ENCODE measurements at regions not wholly inside any gene's neighbourhood (a gene's known extent, or its start where the extent isn't known, plus 50 kb on each side); places are given as distances from the start of the nearest gene placed in this dataset.

DNA sequence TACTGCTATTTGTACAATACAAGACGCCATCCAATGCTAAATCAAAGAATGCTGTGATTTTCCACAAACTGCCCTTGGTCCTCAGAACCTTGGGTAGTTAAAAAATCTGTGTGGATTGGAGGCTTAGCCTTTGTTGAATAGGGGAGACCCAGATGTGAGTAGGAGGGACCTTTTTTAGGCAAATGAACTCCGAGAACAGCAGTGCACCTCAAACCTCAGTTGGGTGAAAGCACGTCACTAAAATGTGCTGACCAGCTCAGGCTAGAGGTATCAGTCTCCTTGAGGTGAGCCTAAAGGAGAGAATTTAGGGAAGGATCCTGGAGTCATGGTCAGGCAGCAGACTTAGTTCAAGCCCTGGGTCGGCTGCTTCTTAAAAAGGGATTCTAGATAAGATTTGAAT lies 200.7 kb downstream of the SOX2 start:
- TF ChIP-seq, protein P1, sequence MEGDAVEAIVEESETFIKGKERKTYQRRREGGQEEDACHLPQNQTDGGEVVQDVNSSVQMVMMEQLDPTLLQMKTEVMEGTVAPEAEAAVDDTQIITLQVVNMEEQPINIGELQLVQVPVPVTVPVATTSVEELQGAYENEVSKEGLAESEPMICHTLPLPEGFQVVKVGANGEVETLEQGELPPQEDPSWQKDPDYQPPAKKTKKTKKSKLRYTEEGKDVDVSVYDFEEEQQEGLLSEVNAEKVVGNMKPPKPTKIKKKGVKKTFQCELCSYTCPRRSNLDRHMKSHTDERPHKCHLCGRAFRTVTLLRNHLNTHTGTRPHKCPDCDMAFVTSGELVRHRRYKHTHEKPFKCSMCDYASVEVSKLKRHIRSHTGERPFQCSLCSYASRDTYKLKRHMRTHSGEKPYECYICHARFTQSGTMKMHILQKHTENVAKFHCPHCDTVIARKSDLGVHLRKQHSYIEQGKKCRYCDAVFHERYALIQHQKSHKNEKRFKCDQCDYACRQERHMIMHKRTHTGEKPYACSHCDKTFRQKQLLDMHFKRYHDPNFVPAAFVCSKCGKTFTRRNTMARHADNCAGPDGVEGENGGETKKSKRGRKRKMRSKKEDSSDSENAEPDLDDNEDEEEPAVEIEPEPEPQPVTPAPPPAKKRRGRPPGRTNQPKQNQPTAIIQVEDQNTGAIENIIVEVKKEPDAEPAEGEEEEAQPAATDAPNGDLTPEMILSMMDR (IDR thresholded peaks at IDR 0.05; ENCODE audit: low read depth, low read length, missing input control): no peak
- TF ChIP-seq, protein P2, sequence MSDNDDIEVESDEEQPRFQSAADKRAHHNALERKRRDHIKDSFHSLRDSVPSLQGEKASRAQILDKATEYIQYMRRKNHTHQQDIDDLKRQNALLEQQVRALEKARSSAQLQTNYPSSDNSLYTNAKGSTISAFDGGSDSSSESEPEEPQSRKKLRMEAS (IDR thresholded peaks at IDR 0.05): no peak
- TF ChIP-seq, protein P3, sequence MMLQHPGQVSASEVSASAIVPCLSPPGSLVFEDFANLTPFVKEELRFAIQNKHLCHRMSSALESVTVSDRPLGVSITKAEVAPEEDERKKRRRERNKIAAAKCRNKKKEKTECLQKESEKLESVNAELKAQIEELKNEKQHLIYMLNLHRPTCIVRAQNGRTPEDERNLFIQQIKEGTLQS (IDR thresholded peaks at IDR 0.05): no peak
- TF ChIP-seq, protein P4, sequence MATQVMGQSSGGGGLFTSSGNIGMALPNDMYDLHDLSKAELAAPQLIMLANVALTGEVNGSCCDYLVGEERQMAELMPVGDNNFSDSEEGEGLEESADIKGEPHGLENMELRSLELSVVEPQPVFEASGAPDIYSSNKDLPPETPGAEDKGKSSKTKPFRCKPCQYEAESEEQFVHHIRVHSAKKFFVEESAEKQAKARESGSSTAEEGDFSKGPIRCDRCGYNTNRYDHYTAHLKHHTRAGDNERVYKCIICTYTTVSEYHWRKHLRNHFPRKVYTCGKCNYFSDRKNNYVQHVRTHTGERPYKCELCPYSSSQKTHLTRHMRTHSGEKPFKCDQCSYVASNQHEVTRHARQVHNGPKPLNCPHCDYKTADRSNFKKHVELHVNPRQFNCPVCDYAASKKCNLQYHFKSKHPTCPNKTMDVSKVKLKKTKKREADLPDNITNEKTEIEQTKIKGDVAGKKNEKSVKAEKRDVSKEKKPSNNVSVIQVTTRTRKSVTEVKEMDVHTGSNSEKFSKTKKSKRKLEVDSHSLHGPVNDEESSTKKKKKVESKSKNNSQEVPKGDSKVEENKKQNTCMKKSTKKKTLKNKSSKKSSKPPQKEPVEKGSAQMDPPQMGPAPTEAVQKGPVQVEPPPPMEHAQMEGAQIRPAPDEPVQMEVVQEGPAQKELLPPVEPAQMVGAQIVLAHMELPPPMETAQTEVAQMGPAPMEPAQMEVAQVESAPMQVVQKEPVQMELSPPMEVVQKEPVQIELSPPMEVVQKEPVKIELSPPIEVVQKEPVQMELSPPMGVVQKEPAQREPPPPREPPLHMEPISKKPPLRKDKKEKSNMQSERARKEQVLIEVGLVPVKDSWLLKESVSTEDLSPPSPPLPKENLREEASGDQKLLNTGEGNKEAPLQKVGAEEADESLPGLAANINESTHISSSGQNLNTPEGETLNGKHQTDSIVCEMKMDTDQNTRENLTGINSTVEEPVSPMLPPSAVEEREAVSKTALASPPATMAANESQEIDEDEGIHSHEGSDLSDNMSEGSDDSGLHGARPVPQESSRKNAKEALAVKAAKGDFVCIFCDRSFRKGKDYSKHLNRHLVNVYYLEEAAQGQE (IDR thresholded peaks at IDR 0.05): no peak
- TF ChIP-seq JUND (IDR thresholded peaks at IDR 0.05) (no peak), YY1 (IDR thresholded peaks at IDR 0.05) (no peak), FOXA1 (IDR thresholded peaks at IDR 0.05) (no peak), RXRA (IDR thresholded peaks at IDR 0.05) (no peak), EGR1 (IDR thresholded peaks at IDR 0.05; ENCODE audit: low read depth in 2 of 2) (no peak)
